Endodermal cell (in vitro differentiated cells): ENCODE measurements at regions not wholly inside any gene's neighbourhood (a gene's known extent, or its start where the extent isn't known, plus 50 kb on each side); places are given as distances from the start of the nearest gene placed in this dataset.

Source experiments
- DNase-seq: peaks from one replicate; pipeline ENCODE4 v3.0.0-alpha.2; 2017
- H3K27ac ChIP-seq: 2 replicates; pipeline ENCODE4 v1.5.1; 2013; ENCODE audit warnings: mild to moderate bottlenecking, low read depth, low read length, moderate library complexity
- H3K27me3 ChIP-seq: 2 replicates; pipeline ENCODE4 v1.6.1; 2013; ENCODE audit warnings: mild to moderate bottlenecking, low read length, moderate library complexity; ENCODE audit not compliant: insufficient read depth, control insufficient read depth, poor library complexity, severe bottlenecking
- H3K36me3 ChIP-seq: 2 replicates; pipeline ENCODE4 v1.7.0; 2013; ENCODE audit warnings: mild to moderate bottlenecking, low read length, moderate library complexity; ENCODE audit not compliant: control insufficient read depth, insufficient read depth
- H3K4me1 ChIP-seq: one replicate; pipeline ENCODE4 v1.7.0; 2013; ENCODE audit warnings: low read length; ENCODE audit not compliant: control insufficient read depth, insufficient read depth
- H3K4me3 ChIP-seq: 2 replicates; pipeline ENCODE4 v1.5.1; 2013; ENCODE audit warnings: mild to moderate bottlenecking, low read length, moderate library complexity
- H3K9ac ChIP-seq: 2 replicates; pipeline ENCODE4 v1.6.1; 2013; ENCODE audit warnings: mild to moderate bottlenecking, low read length, moderate library complexity; ENCODE audit not compliant: poor library complexity, severe bottlenecking; ENCODE audit errors: extremely low read depth
- H3K9me3 ChIP-seq: 2 replicates; pipeline ENCODE4 v1.6.1; 2013; ENCODE audit warnings: mild to moderate bottlenecking, low read length, moderate library complexity; ENCODE audit not compliant: control insufficient read depth
- H3K27ac Mint-ChIP-seq: 2 replicates; pipeline ENCODE4 v1.8.0; 2020; ENCODE audit warnings: mixed read lengths
- H3K27me3 Mint-ChIP-seq: 2 replicates; pipeline ENCODE4 v1.8.0; 2021; ENCODE audit warnings: mild to moderate bottlenecking, mixed read lengths; ENCODE audit not compliant: insufficient read depth
- H3K36me3 Mint-ChIP-seq: 2 replicates; pipeline ENCODE4 v1.8.0; 2020; ENCODE audit warnings: low read depth, mixed read lengths
- H3K4me1 Mint-ChIP-seq: 2 replicates; pipeline ENCODE4 v1.8.0; 2020; ENCODE audit warnings: mixed read lengths
- H3K4me3 Mint-ChIP-seq: 2 replicates; pipeline ENCODE4 v1.8.0; 2020; ENCODE audit warnings: mild to moderate bottlenecking, moderate library complexity, mixed read lengths
- H3K9me3 Mint-ChIP-seq: 2 replicates; pipeline ENCODE4 v1.8.0; 2020; ENCODE audit warnings: mild to moderate bottlenecking, mixed read lengths
- CTCF ChIP-seq: fragments of 200-600 bp; sonication (generic); conservative IDR thresholded peaks from 2 replicates; pipeline ENCODE4 v1.5.0; 2021; ENCODE audit warnings: antibody characterized with exemption, mild to moderate bottlenecking
- WGBS, 2 experiments: methylation state at CpG; one replicate each; pipeline versions ENCODE4 v1.1.5 to v1.1.7; 2013; ENCODE audit warnings: missing lambda C conversion rate in 2 of 2, mixed read lengths in 1 of 2; ENCODE audit not compliant: insufficient coverage in 1 of 2, insufficient read length in 1 of 2; 5-methylcytosine and 5-hydroxymethylcytosine counted together

DNA sequence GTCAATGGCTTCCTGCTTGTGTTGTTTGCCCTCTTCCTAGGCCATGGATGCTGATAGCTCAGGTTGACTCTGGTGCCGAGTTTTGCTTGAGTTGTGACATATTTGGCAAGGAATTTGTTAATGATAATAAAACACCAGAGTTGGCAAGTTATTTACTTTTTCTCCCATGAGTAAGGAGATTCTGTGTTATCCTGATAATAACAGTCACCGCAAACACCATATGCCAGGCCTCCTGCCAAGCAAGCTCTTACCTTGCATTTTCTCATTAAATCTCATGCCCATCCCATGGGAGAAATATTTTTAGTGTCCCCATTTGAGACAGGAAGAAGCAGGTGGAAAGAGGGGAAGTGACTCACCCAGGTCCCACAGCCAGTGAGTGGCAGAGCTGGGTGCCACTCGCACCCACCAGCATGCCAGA is 67.4 kb upstream of the CLCN4 start:
- Histone ChIP-seq H3K27me3 (no peaks in the 10 kb centered on the region), H3K9ac (no peak overlapping the region), H3K27ac (no peak overlapping the region), H3K9me3 (no peaks in the 10 kb centered on the region), H3K4me3 (no peak overlapping the region), H3K4me1 (no peaks in the 10 kb centered on the region), H3K36me3 (peaks cover 8% of the 10 kb centered on the region)
- 92% methylated on average over 3 of the region's 3 CpGs; no CpG with 5 or more reads in 1 of the 2 experiments for WGBS, 2 experiments
- DNase-seq, result no peak
- Mint-ChIP-seq H3K4me1 (peaks cover 4% of the 10 kb centered on the region), H3K27me3 (no peaks in the 10 kb centered on the region), H3K36me3 (peaks cover 32% of the 10 kb centered on the region), H3K4me3 (no peak overlapping the region), H3K9me3 (peaks cover 72% of the 10 kb centered on the region), H3K27ac (no peak overlapping the region)
- TF ChIP-seq CTCF, result no peak

DNA sequence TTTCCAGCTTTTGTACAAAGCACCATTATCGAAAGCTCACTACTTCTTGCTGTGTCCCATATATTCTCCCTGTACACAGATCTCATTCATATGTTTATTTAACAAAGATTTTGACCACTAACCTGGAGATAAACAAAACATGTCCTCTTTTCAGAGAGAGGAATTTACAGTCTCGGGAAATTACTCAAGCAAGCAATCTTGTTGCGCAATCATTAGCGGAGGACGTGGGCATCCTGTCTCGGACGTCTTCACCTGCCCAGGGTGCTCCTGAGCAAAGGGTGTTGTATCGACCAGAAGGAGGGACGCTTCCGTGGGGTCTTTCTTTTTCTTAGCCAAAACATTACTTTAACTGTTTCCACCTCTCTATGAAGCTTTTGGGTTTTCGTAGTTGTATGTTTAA is 66.5 kb upstream of the CLCN4 start:
- no peak for TF ChIP-seq CTCF
- peaks cover 36% of the 10 kb centered on the region for H3K36me3 Mint-ChIP-seq
- Histone ChIP-seq H3K36me3 (peaks cover 10% of the 10 kb centered on the region), H3K4me3 (no peak overlapping the region), H3K9ac (no peak overlapping the region), H3K9me3 (no peaks in the 10 kb centered on the region), H3K4me1 (no peaks in the 10 kb centered on the region), H3K27ac (no peak overlapping the region), H3K27me3 (no peaks in the 10 kb centered on the region)
- peaks cover 71% of the 10 kb centered on the region for H3K9me3 Mint-ChIP-seq
- H3K4me3 Mint-ChIP-seq, result no peak overlapping the region
- peaks cover 4% of the 10 kb centered on the region for H3K4me1 Mint-ChIP-seq
- DNase-seq, result no peak
- WGBS, 2 experiments, result 98% methylated on average over 10 of the region's 11 CpGs; no CpG with 5 or more reads in 1 of the 2 experiments
- no peaks in the 10 kb centered on the region for H3K27me3 Mint-ChIP-seq
- H3K27ac Mint-ChIP-seq, result no peak overlapping the region

DNA sequence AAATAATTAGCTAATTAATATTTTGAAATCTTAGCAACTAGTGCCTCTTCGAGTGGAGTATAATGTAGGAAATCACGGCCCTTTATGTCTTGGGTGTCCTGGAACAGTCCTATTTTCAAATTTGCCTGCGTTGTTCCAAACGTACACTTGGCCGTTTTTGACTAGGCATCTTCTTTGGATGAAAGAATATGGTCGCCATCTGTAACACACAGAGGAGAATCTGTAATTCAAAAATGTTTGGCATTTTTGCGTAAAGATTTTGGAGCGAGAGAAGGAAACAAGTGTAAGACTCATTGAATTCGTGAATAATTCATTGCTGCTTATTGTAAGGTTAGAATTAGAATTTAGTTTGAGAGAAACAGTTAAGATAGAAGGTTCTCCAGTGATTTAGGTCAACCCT is 61.5 kb upstream of the CLCN4 start:
- peaks cover 59% of the 10 kb centered on the region for H3K36me3 Mint-ChIP-seq
- no peak overlapping the region for H3K27ac ChIP-seq
- H3K4me1 ChIP-seq, result no peaks in the 10 kb centered on the region
- H3K36me3 ChIP-seq, result peaks cover 19% of the 10 kb centered on the region
- no peak overlapping the region for H3K27ac Mint-ChIP-seq
- H3K27me3 Mint-ChIP-seq, result no peaks in the 10 kb centered on the region
- H3K9me3 ChIP-seq, result no peaks in the 10 kb centered on the region
- no peak for DNase-seq
- no peaks in the 10 kb centered on the region for H3K27me3 ChIP-seq
- H3K4me3 ChIP-seq, result no peak overlapping the region
- H3K9me3 Mint-ChIP-seq, result peaks cover 72% of the 10 kb centered on the region
- peaks cover 4% of the 10 kb centered on the region for H3K4me1 Mint-ChIP-seq
- H3K4me3 Mint-ChIP-seq, result no peak overlapping the region
- WGBS, 2 experiments, result 93 to 100% methylated on average over 6 to 9 of the region's 9 CpGs
- TF ChIP-seq CTCF, result no peak
- H3K9ac ChIP-seq, result no peak overlapping the region
